Neural cell (in vitro differentiated cells): ENCODE measurements at regions not wholly inside any gene's neighbourhood (a gene's known extent, or its start where the extent isn't known, plus 50 kb on each side); places are given as distances from the start of the nearest gene placed in this dataset.

Source experiments
- H2AFZ ChIP-seq: fragments of 200-600, 300-800 bp; sonication (generic), shearing (Covaris generic); 2 replicates; pipeline ENCODE4 v1.6.0; 2014; ENCODE audit warnings: low read depth, mild to moderate bottlenecking, antibody characterized with exemption, low read length, moderate library complexity
- H3F3A ChIP-seq: fragments of 200-600 bp; shearing (Covaris generic); 2 replicates; pipeline ENCODE4 v1.6.1; 2016; ENCODE audit warnings: mild to moderate bottlenecking, moderate library complexity, mixed read lengths, antibody characterized with exemption, low read length; ENCODE audit not compliant: insufficient read depth, poor library complexity, severe bottlenecking
- H3K27ac ChIP-seq: fragments of 200-600, 300-800 bp; sonication (generic), shearing (Covaris generic); 2 replicates; pipeline ENCODE4 v1.5.1; 2014; ENCODE audit warnings: mild to moderate bottlenecking, low read length, moderate library complexity
- H3K27me3 ChIP-seq: fragments of 300-800, 200-600 bp; sonication (generic), shearing (Covaris generic); 2 replicates; pipeline ENCODE4 v1.6.0; 2014; ENCODE audit warnings: mild to moderate bottlenecking, low read depth, low read length, moderate library complexity; ENCODE audit not compliant: insufficient read depth
- H3K36me3 ChIP-seq: fragments of 300-800, 200-600 bp; sonication (generic), shearing (Covaris generic); 2 replicates; pipeline ENCODE4 v1.5.1; 2014; ENCODE audit warnings: mild to moderate bottlenecking, antibody characterized with exemption, low read length, moderate library complexity; ENCODE audit not compliant: insufficient read depth
- H3K4me2 ChIP-seq: fragments of 300-800, 200-600 bp; sonication (generic), shearing (Covaris generic); 2 replicates; pipeline ENCODE4 v1.6.0; 2014; ENCODE audit warnings: mild to moderate bottlenecking, low read length
- H3K4me3 ChIP-seq: fragments of 300-800, 200-600 bp; sonication (generic), shearing (Covaris generic); 2 replicates; pipeline ENCODE4 v1.5.1; 2014; ENCODE audit warnings: mild to moderate bottlenecking, low read length, moderate library complexity
- H3K79me2 ChIP-seq: fragments of 200-600 bp; shearing (Covaris generic); replicated peaks from 2 replicates; pipeline ENCODE4 v1.6.0; 2014; ENCODE audit warnings: mild to moderate bottlenecking, low read length, moderate library complexity; ENCODE audit not compliant: insufficient read depth
- H3K9ac ChIP-seq: fragments of 300-800, 200-600 bp; sonication (generic), shearing (Covaris generic); 2 replicates; pipeline ENCODE4 v1.6.1; 2016; ENCODE audit warnings: mild to moderate bottlenecking, low read length, mixed read lengths
- H3K9me2 ChIP-seq: fragments of 200-600 bp; shearing (Covaris generic); 2 replicates; pipeline ENCODE4 v1.6.1; 2016; ENCODE audit warnings: mild to moderate bottlenecking, low read length, mixed read lengths; ENCODE audit not compliant: insufficient read depth
- H3K9me3 ChIP-seq: fragments of 200-600, 300-800 bp; sonication (generic), shearing (Covaris generic); 2 replicates; pipeline ENCODE4 v1.6.1; 2016; ENCODE audit warnings: mild to moderate bottlenecking, mixed run types, low read length, moderate library complexity, mixed read lengths
- H4K20me1 ChIP-seq: fragments of 200-600 bp; shearing (Covaris generic); 2 replicates; pipeline ENCODE4 v1.6.1; 2016; ENCODE audit warnings: mild to moderate bottlenecking, mixed run types; ENCODE audit not compliant: insufficient read depth
- EP300 ChIP-seq: fragments of 450-650 bp; conservative IDR thresholded peaks from 2 replicates; pipeline ENCODE4 v1.6.1; 2014; ENCODE audit warnings: antibody characterized with exemption, mild to moderate bottlenecking, moderate library complexity; ENCODE audit not compliant: poor library complexity, severe bottlenecking
- EZH2 ChIP-seq: fragments of 200-600, 300-800 bp; shearing (Covaris generic), sonication (generic); IDR thresholded peaks from 2 replicates; pipeline ENCODE4 v1.6.1; 2014; ENCODE audit warnings: antibody characterized with exemption, low read length, borderline replicate concordance, mild to moderate bottlenecking; ENCODE audit not compliant: insufficient read depth, poor library complexity, severe bottlenecking
- MXI1 ChIP-seq: fragments of 450-650 bp; conservative IDR thresholded peaks from 2 replicates; pipeline ENCODE4 v1.6.1; 2014; ENCODE audit warnings: antibody characterized with exemption, mild to moderate bottlenecking; ENCODE audit not compliant: poor library complexity, severe bottlenecking
- POLR2AphosphoS5 ChIP-seq: IDR thresholded peaks from 2 replicates; pipeline ENCODE4 v1.6.1; 2012
- RAD21 ChIP-seq: fragments of 450-650 bp; conservative IDR thresholded peaks from 2 replicates; pipeline ENCODE4 v1.6.1; 2014; ENCODE audit warnings: antibody characterized with exemption, mild to moderate bottlenecking, moderate library complexity
- SMC3 ChIP-seq: fragments of 450-650 bp; conservative IDR thresholded peaks from 2 replicates; pipeline ENCODE4 v1.6.1; 2014; ENCODE audit warnings: antibody characterized with exemption, mild to moderate bottlenecking, moderate library complexity; ENCODE audit not compliant: poor library complexity
- TAF1 ChIP-seq: IDR thresholded peaks from 2 replicates; pipeline ENCODE4 v1.6.1; 2012; ENCODE audit warnings: low read depth
- TF ChIP-seq, protein P1 (sequence below): IDR thresholded peaks from 2 replicates; pipeline ENCODE4 v1.6.1; 2012; ENCODE audit warnings: borderline replicate concordance
- TF ChIP-seq, protein P2 (sequence below): fragments of 450-650 bp; IDR thresholded peaks from 2 replicates; pipeline ENCODE4 v1.5.1; 2014; ENCODE audit warnings: antibody characterized with exemption, mild to moderate bottlenecking, moderate library complexity; ENCODE audit not compliant: poor library complexity, severe bottlenecking

DNA sequence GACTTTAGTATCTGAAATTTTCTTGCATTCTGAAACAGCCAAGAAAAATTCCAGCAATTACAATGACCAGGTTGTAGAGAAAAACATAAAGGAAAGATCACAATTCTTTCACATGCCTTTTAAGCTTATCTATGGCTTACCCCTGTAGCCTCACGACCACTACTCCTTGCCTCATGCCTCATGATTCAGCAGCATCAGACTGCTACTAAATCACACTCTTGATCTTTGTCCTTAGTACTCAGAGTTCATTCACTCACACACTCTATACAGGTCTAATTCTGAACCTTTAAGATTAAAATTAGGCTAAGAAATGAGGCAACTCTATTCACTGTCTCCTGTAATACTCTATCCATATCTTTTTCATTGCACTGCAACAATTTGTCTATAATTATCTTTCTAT lies 415.1 kb downstream of the MLLT3 start:
- Histone ChIP-seq H3K4me3 (no peak overlapping the region), H3K9me3 (no peaks in the 10 kb centered on the region), H3K79me2 (no peaks in the 10 kb centered on the region), H4K20me1 (no peaks in the 10 kb centered on the region), H3K36me3 (no peaks in the 10 kb centered on the region), H2AFZ (no peak overlapping the region), H3K9me2 (no peaks in the 10 kb centered on the region), H3K27ac (no peak overlapping the region), H3K27me3 (no peaks in the 10 kb centered on the region), H3K9ac (no peak overlapping the region), H3K4me2 (no peak overlapping the region), H3F3A (no peaks in the 10 kb centered on the region)
- TF ChIP-seq POLR2AphosphoS5: no peak
- TF ChIP-seq MXI1: no peak
- TF ChIP-seq, protein P1, sequence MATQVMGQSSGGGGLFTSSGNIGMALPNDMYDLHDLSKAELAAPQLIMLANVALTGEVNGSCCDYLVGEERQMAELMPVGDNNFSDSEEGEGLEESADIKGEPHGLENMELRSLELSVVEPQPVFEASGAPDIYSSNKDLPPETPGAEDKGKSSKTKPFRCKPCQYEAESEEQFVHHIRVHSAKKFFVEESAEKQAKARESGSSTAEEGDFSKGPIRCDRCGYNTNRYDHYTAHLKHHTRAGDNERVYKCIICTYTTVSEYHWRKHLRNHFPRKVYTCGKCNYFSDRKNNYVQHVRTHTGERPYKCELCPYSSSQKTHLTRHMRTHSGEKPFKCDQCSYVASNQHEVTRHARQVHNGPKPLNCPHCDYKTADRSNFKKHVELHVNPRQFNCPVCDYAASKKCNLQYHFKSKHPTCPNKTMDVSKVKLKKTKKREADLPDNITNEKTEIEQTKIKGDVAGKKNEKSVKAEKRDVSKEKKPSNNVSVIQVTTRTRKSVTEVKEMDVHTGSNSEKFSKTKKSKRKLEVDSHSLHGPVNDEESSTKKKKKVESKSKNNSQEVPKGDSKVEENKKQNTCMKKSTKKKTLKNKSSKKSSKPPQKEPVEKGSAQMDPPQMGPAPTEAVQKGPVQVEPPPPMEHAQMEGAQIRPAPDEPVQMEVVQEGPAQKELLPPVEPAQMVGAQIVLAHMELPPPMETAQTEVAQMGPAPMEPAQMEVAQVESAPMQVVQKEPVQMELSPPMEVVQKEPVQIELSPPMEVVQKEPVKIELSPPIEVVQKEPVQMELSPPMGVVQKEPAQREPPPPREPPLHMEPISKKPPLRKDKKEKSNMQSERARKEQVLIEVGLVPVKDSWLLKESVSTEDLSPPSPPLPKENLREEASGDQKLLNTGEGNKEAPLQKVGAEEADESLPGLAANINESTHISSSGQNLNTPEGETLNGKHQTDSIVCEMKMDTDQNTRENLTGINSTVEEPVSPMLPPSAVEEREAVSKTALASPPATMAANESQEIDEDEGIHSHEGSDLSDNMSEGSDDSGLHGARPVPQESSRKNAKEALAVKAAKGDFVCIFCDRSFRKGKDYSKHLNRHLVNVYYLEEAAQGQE: no peak
- TF ChIP-seq TAF1: no peak
- TF ChIP-seq EZH2: no peak
- no peak for TF ChIP-seq SMC3
- no peak for TF ChIP-seq RAD21
- no peak for TF ChIP-seq EP300
- TF ChIP-seq, protein P2, sequence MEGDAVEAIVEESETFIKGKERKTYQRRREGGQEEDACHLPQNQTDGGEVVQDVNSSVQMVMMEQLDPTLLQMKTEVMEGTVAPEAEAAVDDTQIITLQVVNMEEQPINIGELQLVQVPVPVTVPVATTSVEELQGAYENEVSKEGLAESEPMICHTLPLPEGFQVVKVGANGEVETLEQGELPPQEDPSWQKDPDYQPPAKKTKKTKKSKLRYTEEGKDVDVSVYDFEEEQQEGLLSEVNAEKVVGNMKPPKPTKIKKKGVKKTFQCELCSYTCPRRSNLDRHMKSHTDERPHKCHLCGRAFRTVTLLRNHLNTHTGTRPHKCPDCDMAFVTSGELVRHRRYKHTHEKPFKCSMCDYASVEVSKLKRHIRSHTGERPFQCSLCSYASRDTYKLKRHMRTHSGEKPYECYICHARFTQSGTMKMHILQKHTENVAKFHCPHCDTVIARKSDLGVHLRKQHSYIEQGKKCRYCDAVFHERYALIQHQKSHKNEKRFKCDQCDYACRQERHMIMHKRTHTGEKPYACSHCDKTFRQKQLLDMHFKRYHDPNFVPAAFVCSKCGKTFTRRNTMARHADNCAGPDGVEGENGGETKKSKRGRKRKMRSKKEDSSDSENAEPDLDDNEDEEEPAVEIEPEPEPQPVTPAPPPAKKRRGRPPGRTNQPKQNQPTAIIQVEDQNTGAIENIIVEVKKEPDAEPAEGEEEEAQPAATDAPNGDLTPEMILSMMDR: no peak

DNA sequence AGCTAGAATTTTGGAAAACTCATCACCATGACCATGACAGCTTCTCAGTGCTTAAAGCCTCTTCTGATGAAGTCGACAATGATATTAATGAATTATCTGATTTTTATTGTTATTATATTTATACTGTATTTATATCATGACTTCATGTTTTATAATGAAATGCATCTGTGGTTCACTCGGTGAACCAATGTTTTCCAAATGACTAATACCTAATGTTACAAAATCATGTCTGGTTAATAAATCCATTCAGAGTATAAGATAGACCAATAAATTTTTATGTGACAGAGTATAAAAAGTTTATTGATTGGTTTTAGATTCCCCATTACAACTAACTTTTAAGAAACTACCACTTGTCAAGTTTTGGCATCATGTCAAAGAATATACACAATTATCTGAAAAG lies 416.5 kb downstream of the MLLT3 start:
- Histone ChIP-seq H3K4me2 (no peak overlapping the region), H4K20me1 (no peaks in the 10 kb centered on the region), H3K9me3 (no peaks in the 10 kb centered on the region), H3K27me3 (no peaks in the 10 kb centered on the region), H3K79me2 (no peaks in the 10 kb centered on the region), H3K9ac (no peak overlapping the region), H3K9me2 (no peaks in the 10 kb centered on the region), H3K36me3 (no peaks in the 10 kb centered on the region), H3F3A (no peaks in the 10 kb centered on the region), H3K27ac (no peak overlapping the region), H3K4me3 (no peak overlapping the region), H2AFZ (no peak overlapping the region)
- TF ChIP-seq POLR2AphosphoS5 (no peak), SMC3 (no peak)

- H3K36me3 ChIP-seq: no peaks in the 10 kb centered on the region
- no peaks in the 10 kb centered on the region for H3K27me3 ChIP-seq
- H3K9ac ChIP-seq: no peak overlapping the region
- H3F3A ChIP-seq: no peaks in the 10 kb centered on the region
- H3K9me2 ChIP-seq: no peaks in the 10 kb centered on the region
- no peak overlapping the region for H3K4me2 ChIP-seq
- H3K79me2 ChIP-seq: no peaks in the 10 kb centered on the region
- no peak overlapping the region for H2AFZ ChIP-seq
- H3K4me3 ChIP-seq: no peak overlapping the region
- no peak overlapping the region for H3K27ac ChIP-seq
- no peaks in the 10 kb centered on the region for H4K20me1 ChIP-seq
- H3K9me3 ChIP-seq: no peaks in the 10 kb centered on the region
- TF ChIP-seq, protein P1: no peak
- no peak for TF ChIP-seq TAF1
- no peak for TF ChIP-seq EZH2
- TF ChIP-seq, protein P2: no peak
- no peak for TF ChIP-seq RAD21
- TF ChIP-seq POLR2AphosphoS5: no peak
- no peak for TF ChIP-seq SMC3
- no peak for TF ChIP-seq EP300
- no peak for TF ChIP-seq MXI1
Measured at GRCh38 chr9:20200991-20201431, 412.2 kb upstream of the SLC24A2 start.
